HCT116 (cell line): ENCODE measurements at regions not wholly inside any gene's neighbourhood (a gene's known extent, or its start where the extent isn't known, plus 50 kb on each side); places are given as distances from the start of the nearest gene placed in this dataset.

Source experiments
- ATAC-seq: fragments of 200-7000 bp; cut with Tn5 transposase; 2 replicates; pipeline ENCODE4 v1.9.1; 2020; ENCODE audit warnings: mild to moderate bottlenecking, moderate library complexity
- BruUV-seq: library from RNA; stranded (reverse); fragments of 400-500 nt; replicated peaks from 2 replicates; lab custom pipeline; 2021; lab: Mats Ljungman, UMichigan
- CTCF ChIA-PET: fragments of 300-600 bp; sonication (Branson Sonifier 250); formaldehyde crosslinking; loops from one replicate; lab custom pipeline; 2021; ENCODE audit warnings: antibody characterized with exemption; lab: Charles Lee
- POLR2A ChIA-PET: fragments of 300-600, 350-600 bp; sonication (Branson Sonifier 250); formaldehyde crosslinking; loops from one replicate; lab custom pipeline; 2021; ENCODE audit warnings: antibody characterized with exemption; lab: Charles Lee
- RAD21 ChIA-PET, 2 experiments: fragments of 300-600 bp; sonication (Branson Sonifier 250); formaldehyde crosslinking; loops; one replicate each; lab custom pipeline; 2023; ENCODE audit warnings: low total read pairs in 2 of 2; ENCODE audit not compliant: uncharacterized antibody in 2 of 2, unreplicated experiment in 2 of 2, low non-redundant PET in 1 of 2; lab: Charles Lee
- DNase-seq: peaks from one replicate; pipeline ENCODE4 v3.0.0-alpha.2; 2010; ENCODE audit warnings: low read depth, low spot score
- H2AFZ ChIP-seq: fragments of 200-600 bp; shearing (Covaris generic), sonication (generic); 2 replicates; pipeline ENCODE4 v1.6.1; 2017; ENCODE audit warnings: low read depth, mixed run types, mixed read lengths, antibody characterized with exemption, low read length; ENCODE audit not compliant: poor library complexity, severe bottlenecking
- H3K27ac ChIP-seq: 2 replicates; pipeline ENCODE4 v1.5.1; 2012; ENCODE audit warnings: low read depth, low read length
- H3K27me3 ChIP-seq: fragments of 200-600 bp; sonication (generic); 2 replicates; pipeline ENCODE4 v1.6.1; 2016; ENCODE audit warnings: mixed run types, low read length, mixed read lengths; ENCODE audit not compliant: insufficient read depth
- H3K36me3 ChIP-seq, 2 experiments: fragments of 200-500 bp in 1 of 2; fragments of 200-600 bp in 1 of 2; sonication (Bioruptor generic) in 1 of 2; sonication (generic) in 1 of 2; 2 replicates each; pipeline versions ENCODE4 v1.5.1 to v1.6.1; 2014 to 2016; ENCODE audit warnings: low read length in 2 of 2, inconsistent platforms in 1 of 2, mixed read lengths in 1 of 2, mixed run types in 1 of 2; ENCODE audit not compliant: insufficient read depth in 2 of 2, control insufficient read depth in 1 of 2
- H3K4me1 ChIP-seq, 2 experiments: fragments of 200-600 bp in 1 of 2; sonication (generic) in 1 of 2; 2 replicates each; pipeline versions ENCODE4 v1.5.1 to v1.6.1; 2012 to 2017; ENCODE audit warnings: low read length in 2 of 2, inconsistent platforms in 1 of 2, mild to moderate bottlenecking in 1 of 2, mixed read lengths in 1 of 2, mixed run types in 1 of 2, moderate library complexity in 1 of 2; ENCODE audit not compliant: insufficient read depth in 2 of 2, control insufficient read depth in 1 of 2
- H3K4me2 ChIP-seq: fragments of 200-600 bp; sonication (generic); 2 replicates; pipeline ENCODE4 v1.6.1; 2017; ENCODE audit warnings: mixed run types, low read length, mixed read lengths
- H3K4me3 ChIP-seq, 2 experiments: fragments of 200-600 bp in 1 of 2; sonication (generic) in 1 of 2; replicated peaks in 1 of 2; 2 replicates each; pipeline ENCODE4 v1.5.1; 2011 to 2016; ENCODE audit warnings: low read length in 2 of 2, control low read depth in 1 of 2, low read depth in 1 of 2, mild to moderate bottlenecking in 1 of 2, mixed read lengths in 1 of 2, mixed run types in 1 of 2
- H3K79me2 ChIP-seq: fragments of 200-600 bp; sonication (generic); 2 replicates; pipeline ENCODE4 v1.6.1; 2017; ENCODE audit warnings: mild to moderate bottlenecking, mixed run types, low read length, moderate library complexity, mixed read lengths; ENCODE audit not compliant: insufficient read depth
- H3K9ac ChIP-seq: fragments of 200-600 bp; sonication (generic); 2 replicates; pipeline ENCODE4 v1.6.1; 2016; ENCODE audit warnings: low read length, mixed read lengths
- H3K9me2 ChIP-seq: fragments of 200-600 bp; sonication (generic), shearing (Covaris generic); 2 replicates; pipeline ENCODE4 v1.6.1; 2017; ENCODE audit warnings: mixed run types, mild to moderate bottlenecking, moderate library complexity; ENCODE audit not compliant: insufficient read depth
- H3K9me3 ChIP-seq, 2 experiments: fragments of 200-500 bp in 1 of 2; fragments of 200-600 bp in 1 of 2; sonication (Bioruptor generic) in 1 of 2; sonication (generic) in 1 of 2; 2 replicates each; pipeline ENCODE4 v1.6.1; 2014 to 2017; ENCODE audit warnings: low read length in 2 of 2, mixed read lengths in 2 of 2, inconsistent platforms in 1 of 2, low read depth in 1 of 2, mild to moderate bottlenecking in 1 of 2, mixed run types in 1 of 2, moderate library complexity in 1 of 2; ENCODE audit not compliant: control insufficient read depth in 1 of 2, insufficient read depth in 1 of 2
- H4K20me1 ChIP-seq: fragments of 200-600 bp; sonication (generic), shearing (Covaris generic); 2 replicates; pipeline ENCODE4 v1.6.1; 2017; ENCODE audit warnings: mixed run types, mild to moderate bottlenecking, moderate library complexity; ENCODE audit not compliant: insufficient read depth
- CBX3 ChIP-seq: IDR thresholded peaks from 2 replicates; pipeline ENCODE4 v1.6.1; 2012; ENCODE audit warnings: low read depth
- FOSL1 ChIP-seq: IDR thresholded peaks from 2 replicates; pipeline ENCODE4 v1.6.1; 2012; ENCODE audit warnings: low read depth
- POLR2AphosphoS5 ChIP-seq: IDR thresholded peaks from 2 replicates; pipeline ENCODE4 v1.6.1; 2011; ENCODE audit warnings: mild to moderate bottlenecking, low read depth, low read length, moderate library complexity
- RAD21 ChIP-seq: IDR thresholded peaks from 2 replicates; pipeline ENCODE4 v1.6.1; 2012; ENCODE audit warnings: low read depth, mild to moderate bottlenecking
- SIN3A ChIP-seq: IDR thresholded peaks from 2 replicates; pipeline ENCODE4 v1.6.1; 2012; ENCODE audit warnings: low read depth
- ZFX ChIP-seq: fragments of 450-650 bp; IDR thresholded peaks from 2 replicates; pipeline ENCODE4 v1.6.1; 2017
- intact Hi-C: fragments of 100-400 bp; cut with micrococcal nuclease; formaldehyde crosslinking; loops from 2 replicates; pipeline ENCODE4 v1.10.0; 2022
- TF ChIP-seq, protein P1 (sequence below): IDR thresholded peaks from 2 replicates; pipeline ENCODE4 v1.6.1; 2012; ENCODE audit warnings: low read depth
- TF ChIP-seq, protein P2 (sequence below), 3 experiments: fragments of 200-600 bp in 1 of 3; sonication (generic) in 1 of 3; IDR thresholded peaks in 2 of 3; conservative IDR thresholded peaks in 1 of 3; 2 replicates each; pipeline ENCODE4 v1.5.1; 2012 to 2017; ENCODE audit warnings: low read depth in 2 of 3, low read length in 2 of 3, antibody characterized with exemption in 1 of 3, borderline replicate concordance in 1 of 3, control low read depth in 1 of 3, mild to moderate bottlenecking in 1 of 3, mixed read lengths in 1 of 3, mixed run types in 1 of 3, moderate library complexity in 1 of 3; ENCODE audit not compliant: insufficient read depth in 1 of 3

DNA sequence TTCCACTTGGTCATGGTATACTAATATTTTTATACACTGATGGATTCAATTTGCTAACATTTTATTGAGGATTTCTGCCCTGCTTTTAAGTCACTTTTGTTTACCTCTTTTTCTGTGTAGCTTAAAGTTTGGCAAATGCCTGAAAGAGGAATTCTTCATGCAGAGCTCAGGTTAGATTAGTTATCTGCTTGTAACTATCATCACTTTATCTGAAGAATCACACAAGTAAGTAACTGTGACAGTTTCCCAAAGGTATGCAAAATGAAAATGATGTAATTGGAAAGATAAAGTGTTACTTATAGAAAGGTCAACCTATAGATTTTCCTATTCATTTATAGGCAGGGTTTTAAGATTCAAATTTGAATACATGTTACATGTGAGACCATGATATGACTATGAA, 188.8 kb upstream of the ACTBL2 start:
- no peak overlapping the region for H3K27ac ChIP-seq
- TF ChIP-seq, protein P1, sequence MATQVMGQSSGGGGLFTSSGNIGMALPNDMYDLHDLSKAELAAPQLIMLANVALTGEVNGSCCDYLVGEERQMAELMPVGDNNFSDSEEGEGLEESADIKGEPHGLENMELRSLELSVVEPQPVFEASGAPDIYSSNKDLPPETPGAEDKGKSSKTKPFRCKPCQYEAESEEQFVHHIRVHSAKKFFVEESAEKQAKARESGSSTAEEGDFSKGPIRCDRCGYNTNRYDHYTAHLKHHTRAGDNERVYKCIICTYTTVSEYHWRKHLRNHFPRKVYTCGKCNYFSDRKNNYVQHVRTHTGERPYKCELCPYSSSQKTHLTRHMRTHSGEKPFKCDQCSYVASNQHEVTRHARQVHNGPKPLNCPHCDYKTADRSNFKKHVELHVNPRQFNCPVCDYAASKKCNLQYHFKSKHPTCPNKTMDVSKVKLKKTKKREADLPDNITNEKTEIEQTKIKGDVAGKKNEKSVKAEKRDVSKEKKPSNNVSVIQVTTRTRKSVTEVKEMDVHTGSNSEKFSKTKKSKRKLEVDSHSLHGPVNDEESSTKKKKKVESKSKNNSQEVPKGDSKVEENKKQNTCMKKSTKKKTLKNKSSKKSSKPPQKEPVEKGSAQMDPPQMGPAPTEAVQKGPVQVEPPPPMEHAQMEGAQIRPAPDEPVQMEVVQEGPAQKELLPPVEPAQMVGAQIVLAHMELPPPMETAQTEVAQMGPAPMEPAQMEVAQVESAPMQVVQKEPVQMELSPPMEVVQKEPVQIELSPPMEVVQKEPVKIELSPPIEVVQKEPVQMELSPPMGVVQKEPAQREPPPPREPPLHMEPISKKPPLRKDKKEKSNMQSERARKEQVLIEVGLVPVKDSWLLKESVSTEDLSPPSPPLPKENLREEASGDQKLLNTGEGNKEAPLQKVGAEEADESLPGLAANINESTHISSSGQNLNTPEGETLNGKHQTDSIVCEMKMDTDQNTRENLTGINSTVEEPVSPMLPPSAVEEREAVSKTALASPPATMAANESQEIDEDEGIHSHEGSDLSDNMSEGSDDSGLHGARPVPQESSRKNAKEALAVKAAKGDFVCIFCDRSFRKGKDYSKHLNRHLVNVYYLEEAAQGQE = no peak
- TF ChIP-seq ZFX (no peak), SIN3A (no peak), CBX3 (no peak), RAD21 (no peak)
- TF ChIP-seq, all 23 proteins: peak for 0
- H3K9me2 ChIP-seq = no peaks in the 10 kb centered on the region
- H3K4me1 ChIP-seq = no peaks in the 10 kb centered on the region
- intact Hi-C loops = loop anchor here (10.0 kb wide), 1 partner anchor 523 kb away; no protein-coding TSS in a partner anchor
- BruUV-seq = no TSS peak
- no peaks in the 10 kb centered on the region for H3K9me3 ChIP-seq
- H3K4me2 ChIP-seq = no peak overlapping the region
- H2AFZ ChIP-seq = no peak overlapping the region
- H3K36me3 ChIP-seq = no peaks in the 10 kb centered on the region
- H3K9ac ChIP-seq = no peak overlapping the region
- no peak for ATAC-seq
- POLR2A ChIA-PET = no interaction called here
- no peak overlapping the region for H3K4me3 ChIP-seq
- DNase-seq = no peak
- CTCF ChIA-PET = interaction anchor here (1.6 kb wide), 1 partner anchor 21 kb away, joined by 5 read pairs; no protein-coding TSS in a partner anchor
- no peaks in the 10 kb centered on the region for H3K27me3 ChIP-seq
- H3K79me2 ChIP-seq = no peaks in the 10 kb centered on the region
- no peaks in the 10 kb centered on the region for H4K20me1 ChIP-seq
- RAD21 ChIA-PET = no interaction called here

DNA sequence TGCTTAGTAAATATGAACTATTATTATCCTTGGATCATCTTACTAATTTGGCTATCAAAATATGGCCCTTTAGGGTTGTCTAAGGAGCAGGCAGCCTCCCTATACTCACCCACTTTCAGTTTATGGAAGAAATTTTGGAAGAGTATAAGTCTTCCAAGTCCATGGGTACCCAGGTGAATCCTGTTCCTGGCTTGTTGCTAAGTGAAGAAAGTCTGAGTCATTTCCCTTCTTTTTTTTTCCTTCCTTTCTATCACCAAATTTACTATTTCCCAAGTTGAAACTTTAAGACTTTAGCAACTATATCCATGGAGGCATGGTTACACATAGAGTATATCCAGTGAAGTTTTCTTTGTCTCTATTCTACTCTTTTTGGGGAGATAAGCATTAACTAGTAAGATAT, 184.0 kb upstream of the ACTBL2 start:
- ATAC-seq (no peak), DNase-seq (no peak)
- no peaks in the 10 kb centered on the region for H3K36me3 ChIP-seq
- H3K9me2 ChIP-seq = no peaks in the 10 kb centered on the region
- CTCF ChIA-PET = no interaction called here
- H3K4me1 ChIP-seq = no peaks in the 10 kb centered on the region
- no peaks in the 10 kb centered on the region for H4K20me1 ChIP-seq
- H2AFZ ChIP-seq = no peak overlapping the region
- no peak overlapping the region for H3K9ac ChIP-seq
- no peak overlapping the region for H3K27ac ChIP-seq
- H3K27me3 ChIP-seq = no peaks in the 10 kb centered on the region
- no peak overlapping the region for H3K4me2 ChIP-seq
- intact Hi-C loops = no loop called here
- RAD21 ChIA-PET = no interaction called here
- no peaks in the 10 kb centered on the region for H3K79me2 ChIP-seq
- BruUV-seq = no TSS peak
- POLR2A ChIA-PET = no interaction called here
- no peaks in the 10 kb centered on the region for H3K9me3 ChIP-seq
- H3K4me3 ChIP-seq = no peak overlapping the region
- TF ChIP-seq, protein P1 = no peak
- TF ChIP-seq RAD21 = no peak
- TF ChIP-seq SIN3A = no peak
- TF ChIP-seq POLR2AphosphoS5 = no peak
- TF ChIP-seq, protein P2, sequence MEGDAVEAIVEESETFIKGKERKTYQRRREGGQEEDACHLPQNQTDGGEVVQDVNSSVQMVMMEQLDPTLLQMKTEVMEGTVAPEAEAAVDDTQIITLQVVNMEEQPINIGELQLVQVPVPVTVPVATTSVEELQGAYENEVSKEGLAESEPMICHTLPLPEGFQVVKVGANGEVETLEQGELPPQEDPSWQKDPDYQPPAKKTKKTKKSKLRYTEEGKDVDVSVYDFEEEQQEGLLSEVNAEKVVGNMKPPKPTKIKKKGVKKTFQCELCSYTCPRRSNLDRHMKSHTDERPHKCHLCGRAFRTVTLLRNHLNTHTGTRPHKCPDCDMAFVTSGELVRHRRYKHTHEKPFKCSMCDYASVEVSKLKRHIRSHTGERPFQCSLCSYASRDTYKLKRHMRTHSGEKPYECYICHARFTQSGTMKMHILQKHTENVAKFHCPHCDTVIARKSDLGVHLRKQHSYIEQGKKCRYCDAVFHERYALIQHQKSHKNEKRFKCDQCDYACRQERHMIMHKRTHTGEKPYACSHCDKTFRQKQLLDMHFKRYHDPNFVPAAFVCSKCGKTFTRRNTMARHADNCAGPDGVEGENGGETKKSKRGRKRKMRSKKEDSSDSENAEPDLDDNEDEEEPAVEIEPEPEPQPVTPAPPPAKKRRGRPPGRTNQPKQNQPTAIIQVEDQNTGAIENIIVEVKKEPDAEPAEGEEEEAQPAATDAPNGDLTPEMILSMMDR (IDR thresholded peaks at IDR 0.05 in 2 of 3, conservative IDR thresholded peaks at IDR 0.05 in 1 of 3; ENCODE audit: borderline replicate concordance in 1 of 3, insufficient read depth in 1 of 3, low read depth in 2 of 3, low read length in 2 of 3) = no peak
- TF ChIP-seq FOSL1 = no peak
